Astrocyte (in vitro differentiated cells and primary cell): ENCODE measurements at regions not wholly inside any gene's neighbourhood (a gene's known extent, or its start where the extent isn't known, plus 50 kb on each side); places are given as distances from the start of the nearest gene placed in this dataset.
A peak's percentile ranks its signal among the peaks of the same experiment; 100 is the strongest.

Experiments used
- DNase-seq: peaks from one replicate; pipeline ENCODE4 v3.0.0-alpha.2; 2010; ENCODE audit warnings: low read depth
- FAIRE-seq: peaks from 2 replicates; lab custom pipeline; 2011; peaks lifted over from hg19 to GRCh38; lab: Jason Lieb, UNC
- H2AFZ ChIP-seq: 2 replicates; pipeline ENCODE4 v1.6.0; 2012; ENCODE audit warnings: low read depth, low read length, inconsistent platforms
- H3K27ac ChIP-seq: 2 replicates; pipeline ENCODE4 v1.5.1; 2011; ENCODE audit warnings: low read depth, low read length, inconsistent platforms
- H3K27me3 ChIP-seq: 2 replicates; pipeline ENCODE4 v1.6.0; 2011; ENCODE audit warnings: low read length, inconsistent platforms; ENCODE audit not compliant: insufficient read depth
- H3K36me3 ChIP-seq: 2 replicates; pipeline ENCODE4 v1.5.1; 2011; ENCODE audit warnings: low read length, inconsistent platforms; ENCODE audit not compliant: insufficient read depth
- H3K4me1 ChIP-seq: 2 replicates; pipeline ENCODE4 v1.5.1; 2011; ENCODE audit warnings: low read length, inconsistent platforms; ENCODE audit not compliant: insufficient read depth
- H3K4me2 ChIP-seq: 2 replicates; pipeline ENCODE4 v1.6.0; 2012; ENCODE audit warnings: low read length, inconsistent platforms
- H3K4me3 ChIP-seq: 2 replicates; pipeline ENCODE4 v1.5.1; 2011; ENCODE audit warnings: low read depth, mild to moderate bottlenecking, low read length, inconsistent platforms; ENCODE audit not compliant: insufficient read depth
- H3K79me2 ChIP-seq: 2 replicates; pipeline ENCODE4 v1.6.0; 2012; ENCODE audit warnings: mild to moderate bottlenecking, low read length, inconsistent platforms; ENCODE audit not compliant: insufficient read depth
- H3K9ac ChIP-seq: 2 replicates; pipeline ENCODE4 v1.6.0; 2012; ENCODE audit warnings: mild to moderate bottlenecking, low read length, inconsistent platforms
- H3K9me3 ChIP-seq: 2 replicates; pipeline ENCODE4 v1.5.1; 2012; ENCODE audit warnings: low read depth, mild to moderate bottlenecking, low read length, inconsistent platforms; ENCODE audit not compliant: insufficient read depth
- H4K20me1 ChIP-seq: 2 replicates; pipeline ENCODE4 v1.6.0; 2012; ENCODE audit warnings: low read length, inconsistent platforms; ENCODE audit not compliant: insufficient read depth
- H3K27ac Mint-ChIP-seq: one replicate; pipeline ENCODE4 v1.8.0; 2021; ENCODE audit warnings: mild to moderate bottlenecking, mixed read lengths; ENCODE audit not compliant: unreplicated experiment
- H3K27me3 Mint-ChIP-seq: one replicate; pipeline ENCODE4 v1.8.0; 2021; ENCODE audit warnings: low read depth, mixed read lengths; ENCODE audit not compliant: unreplicated experiment
- H3K36me3 Mint-ChIP-seq: one replicate; pipeline ENCODE4 v1.8.0; 2021; ENCODE audit warnings: low read depth, mixed read lengths; ENCODE audit not compliant: unreplicated experiment
- H3K4me1 Mint-ChIP-seq: one replicate; pipeline ENCODE4 v1.8.0; 2021; ENCODE audit warnings: low read depth, mixed read lengths; ENCODE audit not compliant: unreplicated experiment
- H3K4me3 Mint-ChIP-seq: one replicate; pipeline ENCODE4 v1.8.0; 2021; ENCODE audit warnings: mild to moderate bottlenecking, moderate library complexity, mixed read lengths; ENCODE audit not compliant: unreplicated experiment
- H3K9me3 Mint-ChIP-seq: one replicate; pipeline ENCODE4 v1.8.0; 2021; ENCODE audit warnings: mild to moderate bottlenecking, mixed read lengths; ENCODE audit not compliant: unreplicated experiment
- CTCF ChIP-seq: IDR thresholded peaks from 2 replicates; pipeline ENCODE4 v1.5.1; 2011; ENCODE audit warnings: low read depth, mild to moderate bottlenecking, inconsistent platforms, low read length, moderate library complexity; ENCODE audit not compliant: insufficient read depth
- EZH2 ChIP-seq: IDR thresholded peaks from 2 replicates; pipeline ENCODE4 v1.6.1; 2012; ENCODE audit warnings: mild to moderate bottlenecking, low read length, inconsistent platforms; ENCODE audit not compliant: insufficient read depth

- Histone ChIP-seq H2AFZ (no peak overlapping the region), H3K9ac (no peak overlapping the region), H3K27ac (no peak overlapping the region), H3K4me2 (no peak overlapping the region), H3K27me3 (no peaks in the 10 kb centered on the region), H3K9me3 (no peaks in the 10 kb centered on the region), H3K36me3 (no peaks in the 10 kb centered on the region), H3K79me2 (no peaks in the 10 kb centered on the region), H3K4me3 (no peak overlapping the region), H4K20me1 (no peaks in the 10 kb centered on the region), H3K4me1 (no peaks in the 10 kb centered on the region)
- no peaks in the 10 kb centered on the region for H3K27me3 Mint-ChIP-seq
- H3K4me1 Mint-ChIP-seq = peaks cover 8% of the 10 kb centered on the region
- TF ChIP-seq CTCF (no peak), EZH2 (no peak)
- H3K36me3 Mint-ChIP-seq = no peaks in the 10 kb centered on the region
- DNase-seq = peak; percentile 5
- no peak for FAIRE-seq
- no peak overlapping the region for H3K4me3 Mint-ChIP-seq
- H3K27ac Mint-ChIP-seq = no peak overlapping the region
- no peaks in the 10 kb centered on the region for H3K9me3 Mint-ChIP-seq
Observed at GRCh38 chr13:80630685-80631121, 289.8 kb upstream of the SPRY2 start.

DNA sequence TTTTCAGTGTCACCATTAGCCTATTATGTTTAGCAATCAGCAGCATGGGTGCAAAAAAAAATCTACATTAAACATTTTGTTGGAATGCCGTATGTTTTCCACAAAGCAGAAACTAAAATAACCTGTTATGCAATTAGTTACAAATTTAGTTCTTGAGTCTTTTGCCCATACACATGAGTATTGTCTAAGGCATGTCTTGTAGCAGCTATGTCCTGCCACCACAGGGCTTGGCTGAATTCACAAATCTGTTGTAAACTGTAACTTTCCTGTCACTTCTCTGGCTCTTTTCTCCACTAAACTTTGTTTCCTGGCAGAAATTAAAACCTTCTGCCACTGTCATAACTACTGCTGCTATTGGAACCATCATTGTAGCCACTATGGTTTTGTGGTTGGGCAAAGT is 277.9 kb upstream of the SPRY2 start:
- Histone ChIP-seq H3K4me1 (no peaks in the 10 kb centered on the region), H2AFZ (no peak overlapping the region), H3K27ac (no peak overlapping the region), H3K4me2 (no peak overlapping the region), H4K20me1 (no peaks in the 10 kb centered on the region), H3K79me2 (no peaks in the 10 kb centered on the region), H3K4me3 (no peak overlapping the region), H3K9ac (no peak overlapping the region), H3K27me3 (no peaks in the 10 kb centered on the region), H3K36me3 (no peaks in the 10 kb centered on the region), H3K9me3 (no peaks in the 10 kb centered on the region)
- FAIRE-seq = no peak
- H3K9me3 Mint-ChIP-seq = no peaks in the 10 kb centered on the region
- no peaks in the 10 kb centered on the region for H3K27me3 Mint-ChIP-seq
- no peak overlapping the region for H3K4me3 Mint-ChIP-seq
- no peaks in the 10 kb centered on the region for H3K4me1 Mint-ChIP-seq
- H3K36me3 Mint-ChIP-seq = no peaks in the 10 kb centered on the region
- H3K27ac Mint-ChIP-seq = no peak overlapping the region
- no peak for DNase-seq
- TF ChIP-seq CTCF (no peak), EZH2 (no peak)

DNA sequence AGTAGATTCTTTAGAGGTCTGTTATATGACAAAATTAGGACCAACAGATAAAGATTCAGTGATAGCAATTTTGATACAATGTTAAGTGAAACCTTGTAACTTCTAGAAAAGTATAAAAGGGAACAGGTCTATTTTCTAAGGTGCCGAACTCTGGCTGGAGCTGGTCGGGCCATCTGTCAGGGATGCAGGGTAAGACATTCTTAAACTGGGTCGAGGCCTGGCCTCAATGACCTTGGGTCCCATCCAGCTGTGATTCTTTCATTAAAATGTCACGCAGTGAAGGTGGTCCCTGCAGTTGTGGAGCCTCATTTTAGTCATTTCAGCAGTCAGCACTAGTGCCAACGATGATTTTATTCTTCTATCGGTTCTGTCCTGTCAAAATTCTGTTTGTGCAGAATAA is 271.9 kb upstream of the SPRY2 start:
- no peaks in the 10 kb centered on the region for H4K20me1 ChIP-seq
- no peaks in the 10 kb centered on the region for H3K27me3 ChIP-seq
- Mint-ChIP-seq H3K27me3 (no peaks in the 10 kb centered on the region), H3K36me3 (no peaks in the 10 kb centered on the region), H3K9me3 (no peaks in the 10 kb centered on the region), H3K4me3 (no peak overlapping the region), H3K27ac (no peak overlapping the region), H3K4me1 (no peaks in the 10 kb centered on the region)
- DNase-seq (no peak), FAIRE-seq (no peak)
- H3K79me2 ChIP-seq = no peaks in the 10 kb centered on the region
- no peak overlapping the region for H3K9ac ChIP-seq
- no peak overlapping the region for H3K4me2 ChIP-seq
- H2AFZ ChIP-seq = peak overlapping the region; percentile 5
- no peak for TF ChIP-seq EZH2
- no peak for TF ChIP-seq CTCF
- H3K4me3 ChIP-seq = no peak overlapping the region
- no peaks in the 10 kb centered on the region for H3K36me3 ChIP-seq
- no peak overlapping the region for H3K27ac ChIP-seq
- H3K9me3 ChIP-seq = no peaks in the 10 kb centered on the region
- H3K4me1 ChIP-seq = no peaks in the 10 kb centered on the region
